ENCODE measurements at regions not wholly inside any gene's neighbourhood (a gene's known extent, or its start where the extent isn't known, plus 50 kb on each side); places are given as distances from the start of the nearest gene placed in this dataset.

DNA sequence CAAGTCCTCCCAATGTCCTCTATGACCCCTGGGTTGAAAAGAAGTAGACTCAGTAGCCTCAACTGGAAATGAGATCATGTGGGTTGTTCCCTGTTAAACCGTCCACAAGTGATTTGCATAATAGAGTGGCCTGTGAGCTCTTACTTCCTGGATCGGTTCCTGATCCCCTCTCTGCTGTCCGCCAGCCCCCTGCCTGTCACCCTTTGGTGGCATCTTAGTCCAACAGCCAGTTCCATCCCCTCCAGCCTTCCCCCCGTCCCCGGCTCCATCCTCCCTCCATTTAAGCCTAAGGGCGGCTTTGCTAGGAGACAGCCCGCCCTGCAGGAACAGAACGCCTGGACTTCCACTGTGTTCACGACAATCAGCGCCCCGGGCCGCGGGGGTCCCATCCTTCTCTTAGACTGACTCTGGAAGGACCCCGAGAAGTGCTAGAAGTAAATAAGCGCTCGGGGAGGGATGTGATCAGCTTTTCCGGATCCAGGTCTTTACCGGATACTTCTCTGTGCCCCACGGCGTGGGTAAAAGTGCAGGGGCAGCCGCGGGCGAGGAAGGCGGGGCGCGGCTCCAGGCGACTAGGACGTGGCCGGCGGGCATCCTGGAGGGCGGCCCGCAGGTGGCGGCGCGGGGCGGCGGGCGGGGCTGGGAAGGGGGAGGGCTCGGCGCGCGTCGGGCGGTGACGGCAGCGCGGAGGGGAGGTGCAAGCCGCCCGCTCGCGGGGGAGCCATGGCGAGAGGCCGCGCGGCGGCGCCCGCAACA is 51.2 kb upstream of the ULK4 start:
- TF ChIP-seq TCF12 (IDR thresholded peaks at IDR 0.05; ENCODE audit: low read depth) = peak; percentile 36; the same call in 1 of the 2 replicates
- no peak for TF ChIP-seq EP300 (IDR thresholded peaks at IDR 0.05; ENCODE audit: borderline replicate concordance)
- no peak for TF ChIP-seq FOXM1 (IDR thresholded peaks at IDR 0.05; ENCODE audit: borderline replicate concordance, low read depth)
- TF ChIP-seq ZBTB7A (IDR thresholded peaks at IDR 0.05; ENCODE audit: low read depth) = peak; percentile 76; the same call in 1 of the 2 replicates
- TF ChIP-seq, protein P1, sequence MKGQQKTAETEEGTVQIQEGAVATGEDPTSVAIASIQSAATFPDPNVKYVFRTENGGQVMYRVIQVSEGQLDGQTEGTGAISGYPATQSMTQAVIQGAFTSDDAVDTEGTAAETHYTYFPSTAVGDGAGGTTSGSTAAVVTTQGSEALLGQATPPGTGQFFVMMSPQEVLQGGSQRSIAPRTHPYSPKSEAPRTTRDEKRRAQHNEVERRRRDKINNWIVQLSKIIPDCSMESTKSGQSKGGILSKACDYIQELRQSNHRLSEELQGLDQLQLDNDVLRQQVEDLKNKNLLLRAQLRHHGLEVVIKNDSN (IDR thresholded peaks at IDR 0.05) = no peak
- peak; percentile 67 for TF ChIP-seq YY1 (IDR thresholded peaks at IDR 0.05; ENCODE audit: low read depth)
- 0 out of 2 replicates have a peak, but pooled peaks have one; percentile 11 for TF ChIP-seq TAF1 (IDR thresholded peaks at IDR 0.05; ENCODE audit: low read depth)

- TF ChIP-seq RAD21 (IDR thresholded peaks at IDR 0.05; ENCODE audit: low read depth) (no peak), EP300 (IDR thresholded peaks at IDR 0.05; ENCODE audit: borderline replicate concordance) (no peak), YY1 (IDR thresholded peaks at IDR 0.05; ENCODE audit: low read depth) (no peak), FOXM1 (IDR thresholded peaks at IDR 0.05; ENCODE audit: borderline replicate concordance, low read depth) (no peak), TAF1 (IDR thresholded peaks at IDR 0.05; ENCODE audit: low read depth) (no peak), TCF12 (IDR thresholded peaks at IDR 0.05; ENCODE audit: low read depth) (no peak), EGR1 (IDR thresholded peaks at IDR 0.05) (no peak), CEBPB (IDR thresholded peaks at IDR 0.05) (no peak), ZBTB7A (IDR thresholded peaks at IDR 0.05; ENCODE audit: low read depth) (no peak), TEAD4 (IDR thresholded peaks at IDR 0.05) (no peak), MAX (IDR thresholded peaks at IDR 0.05) (no peak), CREB1 (IDR thresholded peaks at IDR 0.05; ENCODE audit: low read depth) (no peak), NFIC (IDR thresholded peaks at IDR 0.05) (no peak)
- TF ChIP-seq, protein P2, sequence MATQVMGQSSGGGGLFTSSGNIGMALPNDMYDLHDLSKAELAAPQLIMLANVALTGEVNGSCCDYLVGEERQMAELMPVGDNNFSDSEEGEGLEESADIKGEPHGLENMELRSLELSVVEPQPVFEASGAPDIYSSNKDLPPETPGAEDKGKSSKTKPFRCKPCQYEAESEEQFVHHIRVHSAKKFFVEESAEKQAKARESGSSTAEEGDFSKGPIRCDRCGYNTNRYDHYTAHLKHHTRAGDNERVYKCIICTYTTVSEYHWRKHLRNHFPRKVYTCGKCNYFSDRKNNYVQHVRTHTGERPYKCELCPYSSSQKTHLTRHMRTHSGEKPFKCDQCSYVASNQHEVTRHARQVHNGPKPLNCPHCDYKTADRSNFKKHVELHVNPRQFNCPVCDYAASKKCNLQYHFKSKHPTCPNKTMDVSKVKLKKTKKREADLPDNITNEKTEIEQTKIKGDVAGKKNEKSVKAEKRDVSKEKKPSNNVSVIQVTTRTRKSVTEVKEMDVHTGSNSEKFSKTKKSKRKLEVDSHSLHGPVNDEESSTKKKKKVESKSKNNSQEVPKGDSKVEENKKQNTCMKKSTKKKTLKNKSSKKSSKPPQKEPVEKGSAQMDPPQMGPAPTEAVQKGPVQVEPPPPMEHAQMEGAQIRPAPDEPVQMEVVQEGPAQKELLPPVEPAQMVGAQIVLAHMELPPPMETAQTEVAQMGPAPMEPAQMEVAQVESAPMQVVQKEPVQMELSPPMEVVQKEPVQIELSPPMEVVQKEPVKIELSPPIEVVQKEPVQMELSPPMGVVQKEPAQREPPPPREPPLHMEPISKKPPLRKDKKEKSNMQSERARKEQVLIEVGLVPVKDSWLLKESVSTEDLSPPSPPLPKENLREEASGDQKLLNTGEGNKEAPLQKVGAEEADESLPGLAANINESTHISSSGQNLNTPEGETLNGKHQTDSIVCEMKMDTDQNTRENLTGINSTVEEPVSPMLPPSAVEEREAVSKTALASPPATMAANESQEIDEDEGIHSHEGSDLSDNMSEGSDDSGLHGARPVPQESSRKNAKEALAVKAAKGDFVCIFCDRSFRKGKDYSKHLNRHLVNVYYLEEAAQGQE (IDR thresholded peaks at IDR 0.05; ENCODE audit: low read depth) = no peak
- TF ChIP-seq, protein P1 (IDR thresholded peaks at IDR 0.05) = no peak
Measured at GRCh38 chr3:42012383-42012934, 50.6 kb upstream of the ULK4 start.
